Glutamatergic neuron (in vitro differentiated cells): ENCODE measurements at regions not wholly inside any gene's neighbourhood (a gene's known extent, or its start where the extent isn't known, plus 50 kb on each side); places are given as distances from the start of the nearest gene placed in this dataset.

ENCODE experiments used
- DNase-seq: peaks from one replicate; pipeline ENCODE4 v3.0.0; 2022
- H3K27ac Mint-ChIP-seq: one replicate; pipeline ENCODE4 v1.8.0; 2020; ENCODE audit warnings: mild to moderate bottlenecking, mixed read lengths, inconsistent platforms; ENCODE audit not compliant: unreplicated experiment
- H3K27me3 Mint-ChIP-seq: one replicate; pipeline ENCODE4 v1.8.0; 2020; ENCODE audit warnings: mild to moderate bottlenecking, moderate library complexity, mixed read lengths, inconsistent platforms; ENCODE audit not compliant: unreplicated experiment
- H3K36me3 Mint-ChIP-seq: one replicate; pipeline ENCODE4 v1.8.0; 2020; ENCODE audit warnings: mild to moderate bottlenecking, mixed read lengths, inconsistent platforms; ENCODE audit not compliant: unreplicated experiment
- H3K4me1 Mint-ChIP-seq: one replicate; pipeline ENCODE4 v1.8.0; 2020; ENCODE audit warnings: mild to moderate bottlenecking, low read depth, mixed read lengths, inconsistent platforms; ENCODE audit not compliant: unreplicated experiment
- H3K4me3 Mint-ChIP-seq: one replicate; pipeline ENCODE4 v1.8.0; 2020; ENCODE audit warnings: mild to moderate bottlenecking, mixed read lengths, inconsistent platforms; ENCODE audit not compliant: unreplicated experiment
- H3K9me3 Mint-ChIP-seq: one replicate; pipeline ENCODE4 v1.8.0; 2020; ENCODE audit warnings: mild to moderate bottlenecking, moderate library complexity, mixed read lengths, inconsistent platforms; ENCODE audit not compliant: unreplicated experiment
- TF ChIP-seq, protein P1 (sequence below): fragments of 200-600 bp; sonication (generic); IDR thresholded peaks from one replicate; pipeline ENCODE4 v1.5.0; 2021; ENCODE audit not compliant: partially characterized antibody, unreplicated experiment

DNA sequence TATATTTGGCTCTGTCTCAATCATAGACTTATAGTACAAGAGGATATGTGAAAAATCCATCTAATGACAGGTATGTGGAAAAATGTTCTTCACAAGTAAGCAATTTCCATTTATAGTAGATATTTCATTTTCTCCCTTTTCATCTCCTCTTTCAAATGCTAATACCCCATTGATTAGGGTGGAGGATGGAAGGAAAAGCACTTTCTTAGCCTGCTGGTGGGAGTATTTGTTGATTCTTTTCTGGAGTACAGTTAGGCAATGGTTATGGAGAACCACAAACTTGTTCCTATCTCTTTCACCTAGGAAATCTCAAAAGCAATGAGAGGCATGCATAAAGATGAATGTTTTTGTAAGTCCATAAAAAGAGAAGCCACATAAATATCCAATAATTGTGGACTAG is 108.0 kb upstream of the CREB5 start:
- Mint-ChIP-seq H3K27ac (no peak overlapping the region), H3K27me3 (no peaks in the 10 kb centered on the region), H3K4me1 (no peaks in the 10 kb centered on the region), H3K9me3 (no peaks in the 10 kb centered on the region), H3K36me3 (no peaks in the 10 kb centered on the region), H3K4me3 (no peak overlapping the region)
- TF ChIP-seq, protein P1, sequence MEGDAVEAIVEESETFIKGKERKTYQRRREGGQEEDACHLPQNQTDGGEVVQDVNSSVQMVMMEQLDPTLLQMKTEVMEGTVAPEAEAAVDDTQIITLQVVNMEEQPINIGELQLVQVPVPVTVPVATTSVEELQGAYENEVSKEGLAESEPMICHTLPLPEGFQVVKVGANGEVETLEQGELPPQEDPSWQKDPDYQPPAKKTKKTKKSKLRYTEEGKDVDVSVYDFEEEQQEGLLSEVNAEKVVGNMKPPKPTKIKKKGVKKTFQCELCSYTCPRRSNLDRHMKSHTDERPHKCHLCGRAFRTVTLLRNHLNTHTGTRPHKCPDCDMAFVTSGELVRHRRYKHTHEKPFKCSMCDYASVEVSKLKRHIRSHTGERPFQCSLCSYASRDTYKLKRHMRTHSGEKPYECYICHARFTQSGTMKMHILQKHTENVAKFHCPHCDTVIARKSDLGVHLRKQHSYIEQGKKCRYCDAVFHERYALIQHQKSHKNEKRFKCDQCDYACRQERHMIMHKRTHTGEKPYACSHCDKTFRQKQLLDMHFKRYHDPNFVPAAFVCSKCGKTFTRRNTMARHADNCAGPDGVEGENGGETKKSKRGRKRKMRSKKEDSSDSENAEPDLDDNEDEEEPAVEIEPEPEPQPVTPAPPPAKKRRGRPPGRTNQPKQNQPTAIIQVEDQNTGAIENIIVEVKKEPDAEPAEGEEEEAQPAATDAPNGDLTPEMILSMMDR, result no peak
- no peak for DNase-seq

DNA sequence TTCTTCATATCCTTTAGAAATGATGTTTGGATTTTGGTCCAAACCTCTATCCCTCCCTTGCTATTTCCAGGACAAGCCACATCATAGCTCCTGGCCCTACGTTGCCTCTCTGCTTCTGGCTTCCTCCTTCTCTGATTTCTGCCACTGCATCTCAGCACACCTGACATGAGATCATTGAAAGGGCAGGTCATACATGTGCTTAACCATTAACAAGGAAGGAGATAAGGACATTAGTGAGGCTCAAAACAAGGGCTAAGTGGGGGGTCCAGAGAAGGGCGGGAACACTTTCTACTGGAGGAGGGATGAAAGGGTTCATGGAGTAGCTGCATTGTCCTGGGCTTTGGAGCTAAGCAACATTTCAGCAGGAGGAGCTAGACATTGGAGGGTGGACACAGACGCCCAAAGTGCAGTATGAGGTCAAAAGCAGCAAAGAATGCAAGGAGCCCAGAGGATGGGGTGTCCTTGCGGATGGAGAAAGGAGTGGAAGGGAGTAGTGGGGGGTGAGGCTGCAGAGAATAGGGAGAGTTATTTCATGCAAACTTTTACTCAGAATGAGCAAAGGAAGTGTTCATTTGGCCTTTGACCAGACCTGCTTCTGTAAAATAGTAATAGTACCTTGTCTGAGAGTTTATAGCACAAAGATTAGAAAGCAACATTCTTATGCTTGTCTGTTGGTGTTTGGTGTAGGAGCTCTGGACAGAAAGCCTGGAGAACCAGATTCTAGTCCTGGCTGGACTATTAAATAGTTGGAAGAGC is 102.4 kb upstream of the CREB5 start:
- Mint-ChIP-seq H3K4me1 (no peaks in the 10 kb centered on the region), H3K4me3 (no peak overlapping the region), H3K9me3 (no peaks in the 10 kb centered on the region), H3K27me3 (peaks cover 2% of the 10 kb centered on the region), H3K36me3 (peaks cover 10% of the 10 kb centered on the region), H3K27ac (no peak overlapping the region)
- TF ChIP-seq, protein P1, result no peak
- DNase-seq, result no peak

DNA sequence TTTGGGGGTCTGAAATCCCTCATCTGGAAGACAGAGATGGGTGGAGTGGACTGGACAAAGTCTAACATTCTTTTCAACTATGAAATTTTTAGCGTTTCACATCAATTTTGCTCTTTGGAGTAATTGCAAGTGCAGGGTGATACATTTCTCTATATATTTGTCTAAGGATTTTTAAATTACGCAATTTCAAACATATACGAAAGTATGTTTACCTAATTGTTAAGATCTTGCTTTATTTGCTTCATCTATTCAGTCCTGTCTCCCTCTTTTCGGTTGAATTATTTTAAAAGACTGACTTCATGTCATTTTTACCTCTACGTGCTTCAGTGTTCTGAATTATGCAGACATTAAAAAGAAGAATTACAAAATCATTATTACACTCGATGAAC is 101.9 kb upstream of the CREB5 start:
- Mint-ChIP-seq H3K27me3 (peaks cover 3% of the 10 kb centered on the region), H3K4me1 (no peaks in the 10 kb centered on the region), H3K9me3 (no peaks in the 10 kb centered on the region), H3K36me3 (peaks cover 10% of the 10 kb centered on the region), H3K27ac (no peak overlapping the region), H3K4me3 (no peak overlapping the region)
- TF ChIP-seq, protein P1, result no peak
- DNase-seq, result no peak

DNA sequence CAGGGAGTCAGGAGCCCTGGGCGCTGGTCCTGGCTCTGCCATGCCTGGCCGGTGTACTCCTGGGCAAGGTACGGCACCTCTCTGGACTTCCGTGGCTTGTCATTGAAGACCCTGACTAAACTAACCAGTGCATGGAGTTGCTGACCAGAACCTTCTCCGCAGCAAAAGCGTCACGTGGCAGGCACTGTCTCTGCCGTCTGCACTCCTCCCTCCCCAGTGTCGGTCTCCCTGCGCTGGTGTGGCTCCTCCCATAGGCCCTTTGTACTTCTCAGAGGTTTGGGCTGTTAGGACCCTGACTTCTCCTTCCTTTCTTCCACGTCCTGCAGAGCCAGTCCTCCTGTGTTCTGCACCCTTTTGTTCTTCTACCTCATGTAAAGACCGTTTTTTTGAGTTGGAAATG is 100.6 kb upstream of the CREB5 start:
- Mint-ChIP-seq H3K9me3 (no peaks in the 10 kb centered on the region), H3K4me1 (no peaks in the 10 kb centered on the region), H3K36me3 (peaks cover 10% of the 10 kb centered on the region), H3K4me3 (no peak overlapping the region), H3K27ac (no peak overlapping the region), H3K27me3 (peaks cover 3% of the 10 kb centered on the region)
- no peak for DNase-seq
- TF ChIP-seq, protein P1, result no peak

DNA sequence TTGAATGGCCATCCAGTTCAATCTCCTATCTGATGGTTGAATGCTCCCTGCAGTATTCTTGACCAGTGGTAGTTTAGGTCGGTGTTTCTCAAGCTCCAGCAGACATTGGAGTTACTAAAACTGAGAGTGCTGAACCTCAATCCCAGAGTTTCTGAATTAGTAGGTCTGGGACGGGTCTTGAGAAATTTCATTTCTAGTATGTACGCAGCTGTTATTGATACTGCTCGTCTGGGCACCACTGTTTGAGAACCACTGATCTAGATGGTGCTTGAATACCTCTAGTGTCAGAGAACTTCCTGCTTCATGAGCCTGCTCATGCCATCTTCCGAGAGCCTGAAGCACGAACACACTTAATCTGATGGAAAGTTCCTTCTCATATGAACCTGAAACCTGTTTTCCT is 99.4 kb upstream of the CREB5 start:
- DNase-seq, result no peak
- Mint-ChIP-seq H3K9me3 (no peaks in the 10 kb centered on the region), H3K27ac (no peak overlapping the region), H3K4me3 (no peak overlapping the region), H3K27me3 (peaks cover 3% of the 10 kb centered on the region), H3K36me3 (peaks cover 10% of the 10 kb centered on the region), H3K4me1 (no peaks in the 10 kb centered on the region)
- TF ChIP-seq, protein P1, result no peak
